SU-DHL-6 (cell line): ENCODE measurements at regions not wholly inside any gene's neighbourhood (a gene's known extent, or its start where the extent isn't known, plus 50 kb on each side); places are given as distances from the start of the nearest gene placed in this dataset.

Experiments used
- CTCF ChIP-seq: fragments of 200-600 bp; sonication (generic); IDR thresholded peaks from one replicate; pipeline ENCODE4 v1.5.1; 2017; ENCODE audit warnings: antibody characterized with exemption, mild to moderate bottlenecking, low read length, moderate library complexity; ENCODE audit not compliant: insufficient read depth, poor library complexity, severe bottlenecking
- EZH2phosphoT487 ChIP-seq: fragments of 200-600 bp; sonication (generic), shearing (Covaris generic); conservative IDR thresholded peaks from 2 replicates; pipeline ENCODE4 v1.6.1; 2018; ENCODE audit warnings: mild to moderate bottlenecking, antibody characterized with exemption, low read length, moderate library complexity, mixed read lengths

GRCh38 chr4:12203945-12204344 lies 775.3 kb upstream of the HS3ST1 start:
- TF ChIP-seq CTCF (no peak), EZH2phosphoT487 (no peak)
